GM12873 (cell line): ENCODE measurements at regions not wholly inside any gene's neighbourhood (a gene's known extent, or its start where the extent isn't known, plus 50 kb on each side); places are given as distances from the start of the nearest gene placed in this dataset.

Source experiments
- CTCF ChIP-seq: IDR thresholded peaks from 2 replicates; pipeline ENCODE4 v1.5.1; 2012; ENCODE audit warnings: low read depth, mild to moderate bottlenecking, moderate library complexity, low read length, control low read depth; ENCODE audit not compliant: insufficient read depth; ENCODE audit errors: missing control alignments

GRCh38 chr11:122459064-122459463, 196.5 kb upstream of the UBASH3B start:
- TF ChIP-seq CTCF = no peak

- TF ChIP-seq CTCF = no peak
These were observed 201.9 kb upstream of the UBASH3B start for GRCh38 chr11:122453586-122453985.

- no peak for TF ChIP-seq CTCF
These were observed 203.6 kb upstream of the UBASH3B start for GRCh38 chr11:122451911-122452310.

GRCh38 chr11:122441666-122442035, 213.9 kb upstream of the UBASH3B start:
- TF ChIP-seq CTCF = no peak

- TF ChIP-seq CTCF = no peak
These were observed 214.5 kb upstream of the UBASH3B start for GRCh38 chr11:122440811-122441665.

GRCh38 chr11:122439866-122440810, 215.4 kb upstream of the UBASH3B start:
- TF ChIP-seq CTCF = no peak

GRCh38 chr11:122436188-122436555, 219.3 kb upstream of the UBASH3B start:
- TF ChIP-seq CTCF = no peak
